ENCODE measurements at regions not wholly inside any gene's neighbourhood (a gene's known extent, or its start where the extent isn't known, plus 50 kb on each side); places are given as distances from the start of the nearest gene placed in this dataset.
A peak's percentile ranks its signal among the peaks of the same experiment; 100 is the strongest.
"Not testable (repeated sequence)": the region's sequence is repeated elsewhere in the genome, so short reads cannot be mapped to it uniquely, and the experiment has no call there.

DNA sequence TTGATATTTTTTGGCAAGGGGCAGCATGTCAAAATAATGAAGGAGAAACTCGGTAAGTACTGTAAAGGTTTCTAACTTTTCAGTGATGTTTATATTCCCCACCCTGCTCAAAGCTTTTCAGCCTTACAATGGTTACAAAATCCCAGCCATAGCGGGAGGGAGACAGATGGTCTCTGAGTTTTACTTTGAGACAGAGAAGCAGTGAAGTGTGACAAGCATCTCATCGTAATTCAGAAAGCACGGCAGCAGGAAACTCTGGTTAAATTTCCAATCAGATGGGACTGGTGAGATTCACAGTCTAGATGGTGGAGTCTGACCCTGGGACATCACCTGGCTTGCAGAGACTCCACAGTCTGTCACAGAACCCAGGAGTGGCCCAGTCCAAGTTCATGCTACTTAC, 448.0 kb upstream of the AMELY start:
- ChIA-PET CTCF (no interaction called here), POLR2A (no interaction called here)
- no peak overlapping the region for H3K4me3 ChIP-seq (ENCODE audit: low read depth, low read length)
- no peak for DNase-seq (ENCODE audit: low read depth)
- H3K36me3 ChIP-seq (ENCODE audit: control insufficient read depth, insufficient read depth, low read length) = peaks cover 4% of the 10 kb centered on the region
- TF ChIP-seq, protein P1, sequence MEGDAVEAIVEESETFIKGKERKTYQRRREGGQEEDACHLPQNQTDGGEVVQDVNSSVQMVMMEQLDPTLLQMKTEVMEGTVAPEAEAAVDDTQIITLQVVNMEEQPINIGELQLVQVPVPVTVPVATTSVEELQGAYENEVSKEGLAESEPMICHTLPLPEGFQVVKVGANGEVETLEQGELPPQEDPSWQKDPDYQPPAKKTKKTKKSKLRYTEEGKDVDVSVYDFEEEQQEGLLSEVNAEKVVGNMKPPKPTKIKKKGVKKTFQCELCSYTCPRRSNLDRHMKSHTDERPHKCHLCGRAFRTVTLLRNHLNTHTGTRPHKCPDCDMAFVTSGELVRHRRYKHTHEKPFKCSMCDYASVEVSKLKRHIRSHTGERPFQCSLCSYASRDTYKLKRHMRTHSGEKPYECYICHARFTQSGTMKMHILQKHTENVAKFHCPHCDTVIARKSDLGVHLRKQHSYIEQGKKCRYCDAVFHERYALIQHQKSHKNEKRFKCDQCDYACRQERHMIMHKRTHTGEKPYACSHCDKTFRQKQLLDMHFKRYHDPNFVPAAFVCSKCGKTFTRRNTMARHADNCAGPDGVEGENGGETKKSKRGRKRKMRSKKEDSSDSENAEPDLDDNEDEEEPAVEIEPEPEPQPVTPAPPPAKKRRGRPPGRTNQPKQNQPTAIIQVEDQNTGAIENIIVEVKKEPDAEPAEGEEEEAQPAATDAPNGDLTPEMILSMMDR (IDR thresholded peaks at IDR 0.05; ENCODE audit: insufficient read depth, low read depth, low read length) = no peak
- no peaks in the 10 kb centered on the region for H3K27me3 ChIP-seq (ENCODE audit: control insufficient read depth, insufficient read depth, low read length)

DNA sequence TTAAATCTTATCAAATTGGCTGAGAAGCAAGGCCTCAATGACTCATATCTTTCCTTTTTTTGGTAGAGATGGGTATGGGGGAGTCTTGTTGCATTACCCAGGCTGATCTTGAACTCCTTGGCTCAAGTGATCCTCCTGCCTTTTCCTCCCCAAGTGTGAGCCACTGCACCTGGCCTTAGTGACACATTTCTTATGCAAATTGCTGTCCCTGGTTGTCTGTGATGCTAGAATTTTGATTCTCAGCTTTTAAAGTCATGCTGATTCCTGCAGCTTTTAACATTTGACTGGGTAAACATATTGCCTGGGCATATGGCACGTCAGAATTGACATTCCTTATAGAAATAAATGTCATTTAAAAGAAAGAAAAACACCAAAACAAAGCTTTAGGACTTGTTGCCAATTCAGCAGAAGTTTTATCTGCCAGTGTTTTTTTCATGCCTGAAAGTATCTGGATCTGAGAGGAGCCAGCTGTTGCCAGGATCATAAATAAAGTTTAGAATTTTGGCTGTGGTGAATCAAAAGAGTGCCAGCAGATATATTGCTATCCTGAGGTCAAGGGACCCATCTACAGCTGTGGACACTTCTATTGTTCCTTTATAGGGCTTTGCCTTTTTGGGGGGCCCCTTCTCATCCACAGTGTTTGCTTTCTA, 446.7 kb upstream of the AMELY start:
- TF ChIP-seq, protein P1 (IDR thresholded peaks at IDR 0.05; ENCODE audit: insufficient read depth, low read depth, low read length) = no peak
- Histone ChIP-seq H3K27me3 (ENCODE audit: control insufficient read depth, insufficient read depth, low read length) (no peaks in the 10 kb centered on the region), H3K36me3 (ENCODE audit: control insufficient read depth, insufficient read depth, low read length) (peaks cover 2% of the 10 kb centered on the region), H3K4me3 (ENCODE audit: low read depth, low read length) (no peak overlapping the region)
- CTCF ChIA-PET = no interaction called here
- POLR2A ChIA-PET = no interaction called here
- no peak for DNase-seq (ENCODE audit: low read depth)

DNA sequence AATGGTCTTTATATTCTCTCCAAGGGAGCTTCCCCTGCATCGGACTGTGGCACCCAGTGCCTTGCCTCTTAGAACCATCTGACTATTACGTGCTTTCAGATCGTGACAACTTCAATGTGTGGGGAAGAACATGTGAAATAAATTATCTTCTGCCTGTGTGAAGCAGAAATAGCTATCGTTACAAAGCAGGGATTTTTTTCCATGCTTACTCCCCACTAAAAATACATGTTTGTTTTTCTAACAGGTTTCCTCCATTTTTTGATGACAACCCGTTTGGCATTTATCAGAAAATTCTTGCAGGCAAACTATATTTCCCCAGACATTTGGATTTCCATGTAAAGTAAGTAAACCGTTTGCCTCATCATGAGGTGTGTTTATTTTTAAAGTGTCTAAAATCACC, 444.3 kb upstream of the AMELY start:
- H3K36me3 ChIP-seq (ENCODE audit: control insufficient read depth, insufficient read depth, low read length); H3K27me3 ChIP-seq (ENCODE audit: control insufficient read depth, insufficient read depth, low read length); H3K4me3 ChIP-seq (ENCODE audit: low read depth, low read length); POLR2A ChIA-PET; CTCF ChIA-PET: not testable (repeated sequence)
- DNase-seq (ENCODE audit: low read depth) = peak; percentile 19

DNA sequence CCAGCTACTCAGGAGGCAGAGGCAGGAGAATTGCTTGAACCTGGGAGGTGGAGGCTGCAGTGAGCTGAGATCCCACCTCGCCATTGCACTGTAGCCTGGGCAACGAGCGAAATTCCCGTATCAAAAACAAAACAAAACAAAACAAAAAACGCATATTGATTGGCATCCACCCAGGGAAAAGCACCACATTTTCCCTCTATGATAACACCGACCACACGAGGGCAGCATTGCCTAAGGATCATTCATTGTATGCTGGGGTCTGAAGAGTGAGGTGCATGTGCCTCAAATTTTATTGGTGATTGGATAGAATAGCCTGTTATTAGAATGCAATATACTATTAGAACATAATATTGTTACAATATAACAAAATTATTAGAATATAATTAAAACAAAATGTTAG, 433.1 kb upstream of the AMELY start:
- Histone ChIP-seq H3K27me3 (ENCODE audit: control insufficient read depth, insufficient read depth, low read length) (no peaks in the 10 kb centered on the region), H3K4me3 (ENCODE audit: low read depth, low read length) (no peak overlapping the region), H3K36me3 (ENCODE audit: control insufficient read depth, insufficient read depth, low read length) (peaks cover 4% of the 10 kb centered on the region)
- ChIA-PET POLR2A (no interaction called here), CTCF (no interaction called here)
- TF ChIP-seq, protein P1 (IDR thresholded peaks at IDR 0.05; ENCODE audit: insufficient read depth, low read depth, low read length) = peak; percentile 48
- DNase-seq (ENCODE audit: low read depth) = no peak

DNA sequence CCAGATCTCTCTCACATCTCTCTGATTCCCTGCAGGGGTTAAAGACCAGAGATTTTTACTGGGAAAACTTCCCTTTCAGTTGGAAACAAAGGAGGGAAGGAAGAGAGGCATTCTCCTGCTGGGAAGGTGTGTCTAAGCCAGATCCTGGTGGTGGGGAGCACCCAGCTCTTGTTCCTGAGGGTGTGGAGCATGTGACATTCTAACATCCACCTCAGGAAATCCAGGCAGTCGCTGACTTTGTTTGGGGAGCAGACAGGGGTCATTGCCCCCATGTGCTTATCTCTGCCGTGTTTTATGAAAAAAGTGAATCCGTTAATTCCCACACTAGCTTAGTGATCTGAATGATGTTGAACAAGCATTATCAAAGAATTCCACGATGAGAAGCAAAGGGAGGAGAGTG, 431.7 kb upstream of the AMELY start:
- Histone ChIP-seq H3K4me3 (ENCODE audit: low read depth, low read length) (no peak overlapping the region), H3K36me3 (ENCODE audit: control insufficient read depth, insufficient read depth, low read length) (peaks cover 7% of the 10 kb centered on the region), H3K27me3 (ENCODE audit: control insufficient read depth, insufficient read depth, low read length) (no peaks in the 10 kb centered on the region)
- ChIA-PET POLR2A (no interaction called here), CTCF (no interaction called here)
- DNase-seq (ENCODE audit: low read depth) = no peak
- TF ChIP-seq, protein P1 (IDR thresholded peaks at IDR 0.05; ENCODE audit: insufficient read depth, low read depth, low read length) = no peak

DNA sequence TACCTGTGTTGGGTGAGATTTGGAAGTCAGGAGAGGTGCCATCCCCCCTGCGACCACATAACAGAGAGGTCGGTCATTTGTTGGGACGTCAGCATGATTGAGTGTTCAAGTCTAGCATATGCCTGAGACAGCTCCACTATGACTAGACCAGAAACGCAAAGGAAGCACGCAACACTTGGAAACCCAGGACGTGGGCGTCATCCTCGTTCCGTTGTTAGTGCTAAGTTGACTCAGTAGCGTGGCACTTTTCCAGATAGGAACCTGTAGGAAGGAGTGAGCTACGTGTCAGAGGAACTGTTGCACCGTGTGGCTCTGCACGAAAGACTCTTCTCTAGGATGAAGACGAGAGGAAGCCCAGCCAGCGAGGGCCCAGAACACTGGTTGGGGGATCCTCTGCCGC, 431.2 kb upstream of the AMELY start:
- DNase-seq (ENCODE audit: low read depth); H3K27me3 ChIP-seq (ENCODE audit: control insufficient read depth, insufficient read depth, low read length); H3K4me3 ChIP-seq (ENCODE audit: low read depth, low read length); CTCF ChIA-PET; POLR2A ChIA-PET: not testable (repeated sequence)
- H3K36me3 ChIP-seq (ENCODE audit: control insufficient read depth, insufficient read depth, low read length) = peaks cover 10% of the 10 kb centered on the region

All from BJ (cell line).